HepG2 (cell line): ENCODE measurements at regions not wholly inside any gene's neighbourhood (a gene's known extent, or its start where the extent isn't known, plus 50 kb on each side); places are given as distances from the start of the nearest gene placed in this dataset.

Source experiments
- CHD4 ChIP-seq: fragments of 200-600 bp; sonication (generic); IDR thresholded peaks from 2 replicates; pipeline ENCODE4 v1.7.0; 2017; ENCODE audit warnings: mild to moderate bottlenecking, low read length, borderline replicate concordance
- CREB1 ChIP-seq, 2 experiments: fragments of 450-650 bp in 1 of 2; IDR thresholded peaks; 2 replicates each; pipeline ENCODE4 v1.6.1; 2016 to 2017; ENCODE audit warnings: control low read depth in 1 of 2, mild to moderate bottlenecking in 1 of 2, missing compliant biosample characterization in 1 of 2, missing genetic modification characterization in 1 of 2
- CTCF ChIP-seq: sonication (generic); formaldehyde crosslinking; IDR thresholded peaks from 2 replicates; pipeline ENCODE4 v1.5.0; 2020; ENCODE audit warnings: mild to moderate bottlenecking, missing genetic modification reagents, moderate library complexity
- EEA1 ChIP-seq: sonication (generic); formaldehyde crosslinking; IDR thresholded peaks from 2 replicates; pipeline ENCODE4 v1.5.1; 2020; ENCODE audit warnings: mild to moderate bottlenecking, missing genetic modification reagents, borderline replicate concordance
- EZH2 ChIP-seq: conservative IDR thresholded peaks from 2 replicates; pipeline ENCODE4 v1.6.1; 2012; ENCODE audit warnings: mild to moderate bottlenecking, low read depth, low read length, moderate library complexity
- MEIS1 ChIP-seq: sonication (generic); formaldehyde crosslinking; IDR thresholded peaks from 2 replicates; pipeline ENCODE4 v1.9.0; 2021; ENCODE audit warnings: mild to moderate bottlenecking, missing genetic modification reagents, moderate library complexity, borderline replicate concordance
- NR1H2 ChIP-seq: sonication (generic); formaldehyde crosslinking; IDR thresholded peaks from 2 replicates; pipeline ENCODE4 v1.8.1; 2022; ENCODE audit warnings: low read depth, missing genetic modification reagents, borderline replicate concordance
- RBM39 ChIP-seq: fragments of 200-400 bp; formaldehyde crosslinking; IDR thresholded peaks from one replicate; pipeline ENCODE4 v1.6.1; 2018; ENCODE audit warnings: antibody characterized with exemption, mild to moderate bottlenecking, low read depth, low read length; ENCODE audit not compliant: poor library complexity, severe bottlenecking
- SIN3A ChIP-seq: IDR thresholded peaks from 2 replicates; pipeline ENCODE4 v1.6.1; 2011; ENCODE audit warnings: low read depth, mild to moderate bottlenecking, control low read depth, low read length, borderline replicate concordance
- THAP7 ChIP-seq: sonication (generic); formaldehyde crosslinking; IDR thresholded peaks from 2 replicates; pipeline ENCODE4 v1.8.1; 2023; ENCODE audit warnings: mild to moderate bottlenecking, missing genetic modification reagents
- ZNF484 ChIP-seq: sonication (generic); formaldehyde crosslinking; IDR thresholded peaks from 2 replicates; pipeline ENCODE4 v1.5.1; 2020; ENCODE audit warnings: mild to moderate bottlenecking, low read depth, missing genetic modification reagents, borderline replicate concordance

- TF ChIP-seq SIN3A (no peak), ZNF484 (CRISPR knock-in tag) (no peak), MEIS1 (CRISPR knock-in tag) (no peak), NR1H2 (CRISPR knock-in tag) (no peak), CHD4 (no peak), CTCF (CRISPR knock-in tag) (no peak), THAP7 (CRISPR knock-in tag) (no peak), RBM39 (no peak), EEA1 (no peak), EZH2 (no peak), CREB1 (IDR thresholded peaks at IDR 0.05) (no peak), CREB1 (CRISPR knock-in tag; IDR thresholded peaks at IDR 0.05) (no peak)
Measured at GRCh38 chr2:15701991-15702390, 110.3 kb downstream of the DDX1 start.
